WTC11 (cell line): ENCODE measurements at regions not wholly inside any gene's neighbourhood (a gene's known extent, or its start where the extent isn't known, plus 50 kb on each side); places are given as distances from the start of the nearest gene placed in this dataset.
"Not testable (repeated sequence)": the region's sequence is repeated elsewhere in the genome, so short reads cannot be mapped to it uniquely, and the experiment has no call there.

Experiments used
- ATAC-seq: fragments of 200-7000 bp; cut with Tn5 transposase; 2 replicates; pipeline ENCODE4 v1.10.0; 2021; ENCODE audit warnings: mild to moderate bottlenecking, moderate library complexity
- CTCF ChIA-PET: fragments of 300-600 bp; sonication (Branson Sonifier 250); formaldehyde crosslinking; loops from one replicate; lab custom pipeline; 2021; ENCODE audit warnings: antibody characterized with exemption; lab: Charles Lee
- POLR2A ChIA-PET: fragments of 350-600 bp; sonication (Branson Sonifier 250); formaldehyde crosslinking; loops from one replicate; lab custom pipeline; 2021; ENCODE audit warnings: antibody characterized with exemption; lab: Charles Lee
- DNase-seq: peaks from one replicate; pipeline ENCODE4 v3.0.0; 2021; ENCODE audit warnings: low spot score
- H3K27ac Mint-ChIP-seq: 2 replicates; pipeline ENCODE4 v1.8.0; 2021; ENCODE audit warnings: mixed read lengths
- H3K27me3 Mint-ChIP-seq: 2 replicates; pipeline ENCODE4 v1.8.0; 2021; ENCODE audit warnings: low read depth, mild to moderate bottlenecking, moderate library complexity, mixed read lengths
- H3K36me3 Mint-ChIP-seq: 2 replicates; pipeline ENCODE4 v1.8.0; 2021; ENCODE audit warnings: mixed read lengths
- H3K4me1 Mint-ChIP-seq: 2 replicates; pipeline ENCODE4 v1.8.0; 2022; ENCODE audit warnings: mixed read lengths
- H3K4me3 Mint-ChIP-seq: 2 replicates; pipeline ENCODE4 v1.8.0; 2021; ENCODE audit warnings: mild to moderate bottlenecking, moderate library complexity, mixed read lengths
- H3K9me3 Mint-ChIP-seq: 2 replicates; pipeline ENCODE4 v1.8.0; 2021; ENCODE audit warnings: mixed read lengths
- AFF4 ChIP-seq: sonication (generic); formaldehyde crosslinking; IDR thresholded peaks from 2 replicates; pipeline ENCODE4 v1.8.1; 2023; ENCODE audit warnings: mild to moderate bottlenecking, missing genetic modification reagents, borderline replicate concordance
- CREB1 ChIP-seq: sonication (generic); formaldehyde crosslinking; IDR thresholded peaks from 2 replicates; pipeline ENCODE4 v1.8.0; 2023; ENCODE audit warnings: mild to moderate bottlenecking, missing genetic modification reagents
- EMX1 ChIP-seq: fragments of 250-450 bp; sonication (Bioruptor Pico); IDR thresholded peaks from 2 replicates; pipeline ENCODE4 v1.8.0; 2021; ENCODE audit warnings: mild to moderate bottlenecking
- ESRRA ChIP-seq: sonication (generic); formaldehyde crosslinking; IDR thresholded peaks from 2 replicates; pipeline ENCODE4 v1.8.1; 2022; ENCODE audit warnings: mild to moderate bottlenecking, missing genetic modification reagents, borderline replicate concordance
- FOXK1 ChIP-seq: sonication (generic); formaldehyde crosslinking; IDR thresholded peaks from 2 replicates; pipeline ENCODE4 v1.8.0; 2022; ENCODE audit warnings: mild to moderate bottlenecking, moderate library complexity, missing genetic modification reagents
- GRHL2 ChIP-seq: fragments of 250-450 bp; sonication (Bioruptor Pico); IDR thresholded peaks from 2 replicates; pipeline ENCODE4 v1.8.0; 2022; ENCODE audit warnings: mild to moderate bottlenecking, moderate library complexity; ENCODE audit not compliant: insufficient replicate concordance, severe bottlenecking
- JAZF1 ChIP-seq: fragments of 250-450 bp; sonication (Bioruptor Pico); IDR thresholded peaks from 2 replicates; pipeline ENCODE4 v1.9.0; 2021; ENCODE audit warnings: moderate library complexity, mild to moderate bottlenecking, inconsistent platforms
- JUN ChIP-seq: sonication (generic); formaldehyde crosslinking; IDR thresholded peaks from 2 replicates; pipeline ENCODE4 v1.8.0; 2023; ENCODE audit warnings: mild to moderate bottlenecking, missing genetic modification reagents
- NR2C2 ChIP-seq: sonication (generic); formaldehyde crosslinking; IDR thresholded peaks from 2 replicates; pipeline ENCODE4 v1.8.0; 2022; ENCODE audit warnings: mild to moderate bottlenecking, missing genetic modification reagents
- RELA ChIP-seq: sonication (generic); formaldehyde crosslinking; IDR thresholded peaks from 2 replicates; pipeline ENCODE4 v1.8.1; 2022; ENCODE audit warnings: missing genetic modification reagents, mild to moderate bottlenecking, borderline replicate concordance
- TEAD4 ChIP-seq: sonication (generic); formaldehyde crosslinking; IDR thresholded peaks from 2 replicates; pipeline ENCODE4 v1.8.0; 2022; ENCODE audit warnings: mild to moderate bottlenecking, missing genetic modification reagents
- USF2 ChIP-seq: sonication (generic); formaldehyde crosslinking; IDR thresholded peaks from 2 replicates; pipeline ENCODE4 v1.8.1; 2023; ENCODE audit warnings: mild to moderate bottlenecking, missing genetic modification reagents, moderate library complexity
- ZMAT4 ChIP-seq: fragments of 250-450 bp; sonication (Bioruptor Pico); IDR thresholded peaks from 2 replicates; pipeline ENCODE4 v1.9.0; 2021; ENCODE audit warnings: mild to moderate bottlenecking
- ZNF396 ChIP-seq: fragments of 250-450 bp; sonication (Bioruptor Pico); IDR thresholded peaks from 2 replicates; pipeline ENCODE4 v1.8.0; 2021; ENCODE audit warnings: mild to moderate bottlenecking, moderate library complexity, borderline replicate concordance
- ZNF423 ChIP-seq: fragments of 250-450 bp; sonication (Bioruptor Pico); IDR thresholded peaks from 2 replicates; pipeline ENCODE4 v2.1.2; 2022; ENCODE audit warnings: mild to moderate bottlenecking, moderate library complexity
- ZNF671 ChIP-seq: fragments of 250-450 bp; sonication (Bioruptor Pico); IDR thresholded peaks from 2 replicates; pipeline ENCODE4 v1.8.0; 2021; ENCODE audit warnings: mild to moderate bottlenecking
- TF ChIP-seq, protein P1 (sequence below): sonication (generic); formaldehyde crosslinking; IDR thresholded peaks from 2 replicates; pipeline ENCODE4 v1.8.0; 2023; ENCODE audit warnings: mild to moderate bottlenecking, missing genetic modification reagents
- TF ChIP-seq, protein P2 (sequence below): sonication (generic); formaldehyde crosslinking; IDR thresholded peaks from 2 replicates; pipeline ENCODE4 v1.8.1; 2023; ENCODE audit warnings: mild to moderate bottlenecking, missing genetic modification reagents, moderate library complexity
- TF ChIP-seq, protein P3 (sequence below): fragments of 250-450 bp; sonication (Bioruptor Pico); conservative IDR thresholded peaks from 2 replicates; pipeline ENCODE4 v1.9.0; 2021; ENCODE audit warnings: mild to moderate bottlenecking

- ChIA-PET POLR2A (no interaction called here), CTCF (no interaction called here)
- H3K27ac Mint-ChIP-seq: no peak overlapping the region
- no peaks in the 10 kb centered on the region for H3K27me3 Mint-ChIP-seq
- no peak for ATAC-seq
- no peak overlapping the region for H3K4me3 Mint-ChIP-seq
- TF ChIP-seq NR2C2 (CRISPR knock-in tag) (no peak), GRHL2 (CRISPR knock-in tag) (no peak), CREB1 (CRISPR knock-in tag) (no peak), JUN (no peak), FOXK1 (CRISPR knock-in tag) (no peak), AFF4 (CRISPR knock-in tag) (no peak), RELA (CRISPR knock-in tag) (no peak), JAZF1 (CRISPR knock-in tag) (no peak), ZNF423 (CRISPR knock-in tag) (no peak), ESRRA (CRISPR knock-in tag) (no peak), ZMAT4 (no peak), USF2 (CRISPR knock-in tag) (no peak), EMX1 (CRISPR knock-in tag) (no peak), ZNF396 (CRISPR knock-in tag) (no peak), TEAD4 (CRISPR knock-in tag) (no peak), ZNF671 (CRISPR knock-in tag) (no peak)
- TF ChIP-seq, protein P1, sequence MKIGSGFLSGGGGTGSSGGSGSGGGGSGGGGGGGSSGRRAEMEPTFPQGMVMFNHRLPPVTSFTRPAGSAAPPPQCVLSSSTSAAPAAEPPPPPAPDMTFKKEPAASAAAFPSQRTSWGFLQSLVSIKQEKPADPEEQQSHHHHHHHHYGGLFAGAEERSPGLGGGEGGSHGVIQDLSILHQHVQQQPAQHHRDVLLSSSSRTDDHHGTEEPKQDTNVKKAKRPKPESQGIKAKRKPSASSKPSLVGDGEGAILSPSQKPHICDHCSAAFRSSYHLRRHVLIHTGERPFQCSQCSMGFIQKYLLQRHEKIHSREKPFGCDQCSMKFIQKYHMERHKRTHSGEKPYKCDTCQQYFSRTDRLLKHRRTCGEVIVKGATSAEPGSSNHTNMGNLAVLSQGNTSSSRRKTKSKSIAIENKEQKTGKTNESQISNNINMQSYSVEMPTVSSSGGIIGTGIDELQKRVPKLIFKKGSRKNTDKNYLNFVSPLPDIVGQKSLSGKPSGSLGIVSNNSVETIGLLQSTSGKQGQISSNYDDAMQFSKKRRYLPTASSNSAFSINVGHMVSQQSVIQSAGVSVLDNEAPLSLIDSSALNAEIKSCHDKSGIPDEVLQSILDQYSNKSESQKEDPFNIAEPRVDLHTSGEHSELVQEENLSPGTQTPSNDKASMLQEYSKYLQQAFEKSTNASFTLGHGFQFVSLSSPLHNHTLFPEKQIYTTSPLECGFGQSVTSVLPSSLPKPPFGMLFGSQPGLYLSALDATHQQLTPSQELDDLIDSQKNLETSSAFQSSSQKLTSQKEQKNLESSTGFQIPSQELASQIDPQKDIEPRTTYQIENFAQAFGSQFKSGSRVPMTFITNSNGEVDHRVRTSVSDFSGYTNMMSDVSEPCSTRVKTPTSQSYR (CRISPR knock-in tag): no peak
- TF ChIP-seq, protein P2, sequence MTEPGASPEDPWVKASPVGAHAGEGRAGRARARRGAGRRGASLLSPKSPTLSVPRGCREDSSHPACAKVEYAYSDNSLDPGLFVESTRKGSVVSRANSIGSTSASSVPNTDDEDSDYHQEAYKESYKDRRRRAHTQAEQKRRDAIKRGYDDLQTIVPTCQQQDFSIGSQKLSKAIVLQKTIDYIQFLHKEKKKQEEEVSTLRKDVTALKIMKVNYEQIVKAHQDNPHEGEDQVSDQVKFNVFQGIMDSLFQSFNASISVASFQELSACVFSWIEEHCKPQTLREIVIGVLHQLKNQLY: no peak
- TF ChIP-seq, protein P3, sequence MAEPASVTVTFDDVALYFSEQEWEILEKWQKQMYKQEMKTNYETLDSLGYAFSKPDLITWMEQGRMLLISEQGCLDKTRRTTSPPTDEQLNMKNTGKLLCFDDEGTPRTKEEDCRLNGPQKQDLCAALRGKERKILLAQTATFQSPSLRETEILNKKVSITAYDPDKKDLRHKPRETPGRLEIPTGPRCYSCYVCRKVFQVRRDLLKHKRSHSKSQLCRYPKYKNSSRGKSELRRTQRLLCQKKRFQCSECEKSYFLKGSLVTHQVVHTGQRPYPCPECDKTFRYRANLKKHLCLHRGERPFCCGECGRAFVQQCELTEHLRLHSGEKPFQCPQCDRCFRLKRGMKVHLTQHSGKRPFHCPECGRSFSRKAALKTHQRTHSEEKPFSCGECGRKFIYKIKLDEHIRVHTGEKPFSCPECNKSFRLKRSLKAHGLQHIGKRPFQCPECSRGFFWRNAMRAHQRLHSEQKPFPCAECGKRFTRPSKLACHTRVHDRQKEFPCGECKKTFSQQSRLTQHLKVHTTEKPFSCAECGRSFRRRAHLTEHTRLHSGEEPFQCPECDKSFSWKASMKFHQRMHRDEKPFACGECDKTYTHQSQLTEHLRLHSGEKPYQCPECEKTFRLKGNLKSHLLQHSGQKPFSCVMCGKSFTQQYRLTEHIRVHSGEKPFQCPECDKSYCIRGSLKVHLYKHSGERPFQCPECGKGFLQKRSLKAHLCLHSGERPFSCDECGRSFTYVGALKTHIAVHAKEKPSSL: no peak
- peaks cover 12% of the 10 kb centered on the region for H3K9me3 Mint-ChIP-seq
- no peak for DNase-seq
- H3K4me1 Mint-ChIP-seq: no peaks in the 10 kb centered on the region
- peaks cover 3% of the 10 kb centered on the region; the same call in 1 of the 2 replicates for H3K36me3 Mint-ChIP-seq
These were observed 363.6 kb upstream of the EDIL3 start for GRCh38 chr5:84748313-84748712.

GRCh38 chr5:84746280-84746679 is 361.6 kb upstream of the EDIL3 start:
- H3K4me3 Mint-ChIP-seq, CTCF ChIA-PET, DNase-seq, H3K27ac Mint-ChIP-seq, H3K36me3 Mint-ChIP-seq, H3K4me1 Mint-ChIP-seq, ATAC-seq, POLR2A ChIA-PET, H3K27me3 Mint-ChIP-seq: not testable (repeated sequence)
- peaks cover 27% of the 10 kb centered on the region for H3K9me3 Mint-ChIP-seq
